NCI-H1417 treated with DMSO at 0.1 percent for 48 hours (cell line): ENCODE measurements at regions not wholly inside any gene's neighbourhood (a gene's known extent, or its start where the extent isn't known, plus 50 kb on each side); places are given as distances from the start of the nearest gene placed in this dataset.
"Not testable (repeated sequence)": the region's sequence is repeated elsewhere in the genome, so short reads cannot be mapped to it uniquely, and the experiment has no call there.

ENCODE experiments used
- DNase-seq: peaks from one replicate; lab custom pipeline; 2025; lab: John Stamatoyannopoulos, UW

DNA sequence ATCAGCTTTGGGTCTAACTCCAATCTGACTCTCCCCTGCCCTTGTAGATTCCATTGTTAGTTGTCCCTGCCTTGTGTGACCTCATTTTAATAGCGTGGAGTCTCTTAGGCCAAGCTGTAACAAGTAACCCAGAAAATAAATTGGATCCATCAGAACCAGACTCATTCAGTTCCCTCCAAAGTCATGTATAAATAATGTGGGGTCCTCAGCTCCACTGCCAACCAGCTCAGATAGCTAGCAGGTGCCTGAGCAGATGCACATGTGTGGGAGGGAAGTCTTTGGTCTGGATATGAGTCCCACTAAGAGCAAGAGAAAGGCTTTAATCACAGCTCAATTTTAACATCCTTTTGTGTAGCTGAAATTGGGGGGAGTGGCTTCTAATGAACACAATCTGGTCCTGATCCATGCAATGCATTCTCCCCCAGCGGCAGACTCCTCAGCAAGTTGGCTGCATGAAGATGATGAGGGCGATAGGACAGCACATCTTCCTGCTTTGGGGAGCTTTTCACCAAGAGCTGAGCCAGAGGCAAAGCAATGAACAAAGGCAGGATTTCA is 151.6 kb downstream of the ABCC12 start:
- no peak for DNase-seq

DNA sequence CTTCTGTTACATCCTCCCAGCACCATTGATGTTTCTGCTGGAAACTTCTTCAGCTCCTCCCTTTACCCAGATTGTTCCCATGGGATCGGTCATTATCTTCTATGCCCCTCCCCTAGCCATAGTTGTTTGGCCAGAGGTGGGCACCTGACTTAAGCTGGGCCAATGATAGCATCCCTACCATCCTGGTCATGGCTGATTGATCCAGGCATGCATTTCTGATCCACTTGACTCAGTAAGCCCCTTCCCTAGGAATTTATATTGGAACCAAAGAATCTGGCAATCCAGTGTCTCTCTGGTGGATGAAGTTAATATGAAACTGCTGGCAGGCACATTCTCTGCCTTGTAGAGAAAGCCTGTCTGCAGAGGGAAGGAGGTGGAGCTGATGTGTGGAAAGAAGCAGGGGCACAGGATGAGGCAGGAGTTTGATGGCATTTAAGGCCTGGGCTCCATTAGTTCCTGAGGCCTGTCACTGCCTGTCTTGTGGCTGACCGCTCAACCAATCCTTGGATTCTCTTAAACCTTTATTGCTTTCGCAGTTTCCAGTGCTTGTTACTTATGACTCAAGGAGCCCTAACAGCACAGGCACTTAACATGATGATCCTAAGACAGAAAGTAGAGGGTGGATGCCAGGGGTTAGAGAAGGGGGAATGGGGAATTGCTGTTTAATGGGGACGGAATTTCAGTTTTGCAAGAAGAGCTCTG is 152.4 kb downstream of the ABCC12 start:
- no peak for DNase-seq

DNA sequence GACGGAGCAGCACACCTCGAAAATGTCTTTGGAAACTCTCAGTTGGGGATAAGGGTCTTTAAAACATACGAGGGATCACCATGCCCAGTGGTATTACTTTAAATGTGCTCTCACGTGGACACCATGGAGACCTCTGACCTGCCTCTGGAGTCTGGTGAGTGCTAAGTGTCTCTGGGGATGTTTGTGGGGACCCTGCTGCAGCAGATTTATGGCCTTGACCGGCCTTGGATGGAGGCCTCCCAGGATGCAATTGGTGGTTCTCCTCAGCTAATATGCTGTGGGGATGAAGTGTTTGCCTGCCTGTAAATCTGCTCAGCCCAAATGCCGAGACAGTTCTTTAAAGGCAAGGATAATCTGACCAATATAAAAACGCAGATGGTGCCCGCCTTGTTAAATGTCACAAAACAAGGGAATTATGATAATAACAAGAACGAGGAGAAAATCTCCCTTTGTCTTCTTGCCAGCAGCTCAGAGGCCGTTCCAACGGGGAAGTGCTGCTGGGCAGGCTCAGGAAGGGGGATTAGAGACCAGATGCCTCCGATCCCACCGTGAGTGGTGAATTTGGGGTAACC is 154.4 kb downstream of the ABCC12 start:
- DNase-seq, result no peak

DNA sequence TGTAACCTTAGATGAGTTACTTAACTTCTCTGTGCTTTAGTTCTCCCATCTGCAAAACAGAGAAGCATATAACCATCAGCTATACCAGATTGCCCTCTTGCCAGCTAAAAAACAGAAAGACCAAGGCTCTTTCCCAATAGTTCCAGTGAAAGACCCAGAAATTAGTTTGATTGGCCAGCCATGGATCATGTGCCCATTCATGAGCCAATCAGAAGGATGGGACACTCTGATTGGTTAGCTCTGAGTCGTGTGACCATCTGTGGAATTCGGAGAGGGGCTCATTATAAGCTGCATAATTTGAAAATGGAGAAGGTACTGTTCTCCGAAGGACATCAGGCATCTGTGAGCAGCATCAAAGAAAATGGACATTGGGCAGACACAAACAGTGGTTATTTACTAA is 155.2 kb downstream of the ABCC12 start:
- no peak for DNase-seq

DNA sequence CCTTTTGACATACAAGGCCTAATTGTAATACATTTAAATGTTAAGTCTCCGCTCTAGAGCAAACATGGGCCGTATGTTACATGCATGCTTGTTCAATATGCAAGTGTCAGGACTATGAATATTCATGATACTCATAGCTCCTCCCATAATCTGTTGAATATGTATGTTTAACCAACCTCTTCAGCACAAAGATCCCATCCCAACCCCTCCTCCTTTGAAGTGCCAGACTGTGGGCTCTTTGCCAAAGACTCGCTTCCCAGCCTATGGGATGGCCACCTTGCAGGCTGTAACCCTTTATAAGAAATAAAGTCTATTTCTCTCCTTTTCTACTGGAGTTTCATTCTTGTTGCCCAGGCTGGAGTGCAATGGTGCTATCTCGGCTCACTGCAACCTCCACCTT is 156.2 kb downstream of the ABCC12 start:
- DNase-seq, result no peak

DNA sequence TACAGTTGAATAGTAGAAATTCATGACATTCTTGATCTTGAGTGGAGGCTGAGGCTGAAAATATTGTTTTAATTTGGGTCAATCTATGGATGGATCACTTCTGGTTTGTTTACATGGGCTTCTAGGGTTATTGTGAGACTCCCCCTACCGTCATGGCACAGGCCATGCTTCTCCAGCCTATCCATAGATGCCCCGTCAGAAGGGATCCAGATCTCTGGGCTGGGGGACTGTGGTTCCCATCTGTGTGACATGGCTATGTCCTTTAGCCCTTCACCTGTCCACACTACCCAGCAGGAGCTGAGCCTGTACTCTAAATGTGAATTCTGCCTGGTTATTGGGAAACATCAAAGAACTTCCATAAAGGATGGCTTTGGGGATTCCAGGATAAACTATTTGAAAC is 160.4 kb downstream of the ABCC12 start:
- no peak for DNase-seq

DNA sequence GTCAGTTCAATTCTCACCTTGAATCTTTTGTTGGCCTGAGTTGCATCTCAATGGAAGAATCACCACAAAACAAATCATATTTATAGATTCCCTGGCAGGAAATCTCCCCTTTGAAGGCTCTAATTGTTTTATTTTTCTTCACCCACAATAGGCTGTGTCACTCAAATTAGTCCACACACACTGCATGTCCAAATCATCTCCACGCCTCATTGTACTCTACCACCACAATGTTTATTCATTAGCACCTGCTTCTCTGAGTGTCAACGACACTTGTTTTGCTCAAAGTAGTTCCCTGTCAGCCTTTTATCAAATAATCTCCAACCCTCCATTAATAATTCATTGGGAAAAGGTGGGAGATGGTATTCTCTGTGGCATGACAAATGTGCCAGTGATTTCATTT is 164.3 kb downstream of the ABCC12 start:
- DNase-seq, result peak; percentile 2

DNA sequence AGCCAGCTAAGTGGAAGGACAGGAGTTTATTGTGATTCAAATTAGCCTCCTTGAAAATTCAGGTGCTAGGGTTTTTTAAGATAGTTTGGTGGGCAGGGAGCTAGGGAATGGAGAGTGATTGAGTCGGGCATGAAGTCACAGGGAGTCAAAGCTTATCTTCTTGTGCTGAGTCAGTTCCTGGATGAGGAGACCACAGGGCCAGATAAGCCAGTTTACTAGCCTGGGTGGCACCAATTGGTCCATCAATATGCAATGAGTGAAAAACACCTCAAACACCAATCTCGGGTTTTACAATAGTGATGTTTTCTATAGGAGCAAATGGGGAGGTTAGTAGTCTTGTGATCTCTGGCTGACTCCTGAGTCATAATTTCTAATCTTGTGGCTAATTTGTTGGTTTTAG is 165.1 kb downstream of the ABCC12 start:
- DNase-seq, result no peak

DNA sequence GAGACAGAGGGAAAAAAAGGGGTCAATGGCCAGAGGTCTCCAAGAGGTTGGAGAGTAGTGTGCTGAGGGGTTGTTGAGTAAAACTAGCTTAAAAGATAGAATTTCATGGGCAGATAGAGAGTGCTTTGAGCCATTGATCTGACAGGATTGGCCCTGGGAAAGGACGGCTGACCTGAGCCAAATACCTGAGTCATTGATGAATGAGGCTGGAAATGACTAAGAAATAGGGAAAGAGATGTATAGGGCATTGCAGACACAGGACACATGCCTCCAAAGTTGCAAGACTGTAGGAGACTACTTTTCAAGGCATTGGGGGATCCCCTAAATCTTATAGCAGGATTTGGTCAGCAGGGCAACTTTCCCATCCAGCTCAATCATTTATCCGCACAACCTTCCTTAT is 168.7 kb downstream of the ABCC12 start:
- no peak for DNase-seq

DNA sequence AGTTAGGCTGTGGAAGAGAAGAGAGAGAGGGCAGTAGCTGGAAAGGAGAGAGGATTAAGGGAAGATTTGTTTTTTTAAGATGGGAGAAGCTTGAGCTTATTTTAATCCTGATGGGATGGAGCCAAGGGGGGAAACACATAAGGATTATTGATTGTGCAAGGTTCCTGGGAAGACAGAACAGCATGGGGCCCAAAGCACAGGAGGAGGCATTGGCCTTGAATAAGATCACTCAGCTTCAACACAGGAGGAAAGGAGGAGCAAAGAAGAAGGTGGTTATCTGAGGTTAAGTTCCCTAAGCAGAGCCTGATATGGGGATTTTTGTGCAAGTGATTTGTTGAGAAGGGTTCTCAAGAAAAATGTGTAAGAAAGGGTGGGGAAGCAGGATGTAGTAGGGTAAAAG is 169.8 kb downstream of the ABCC12 start:
- DNase-seq, result no peak

DNA sequence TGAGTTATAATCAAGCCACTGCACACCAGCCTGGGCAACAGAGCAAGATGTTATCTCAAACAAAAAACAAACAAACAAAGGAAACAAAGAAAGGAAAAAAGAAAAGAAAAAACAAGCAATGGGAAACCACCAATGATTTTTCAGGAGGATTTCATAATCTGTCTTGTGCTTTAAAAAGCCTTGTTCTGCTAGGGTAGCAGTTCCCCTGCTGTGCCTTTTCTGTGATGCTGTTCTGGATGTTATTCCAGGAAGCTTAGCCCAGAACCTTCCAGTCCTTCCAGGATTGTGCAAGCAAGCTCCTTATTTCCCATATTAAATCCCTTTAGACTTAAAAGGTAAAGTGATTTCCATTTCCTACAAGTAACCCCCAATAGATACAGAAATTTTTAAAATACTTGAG is 171.1 kb downstream of the ABCC12 start:
- DNase-seq, result no peak

DNA sequence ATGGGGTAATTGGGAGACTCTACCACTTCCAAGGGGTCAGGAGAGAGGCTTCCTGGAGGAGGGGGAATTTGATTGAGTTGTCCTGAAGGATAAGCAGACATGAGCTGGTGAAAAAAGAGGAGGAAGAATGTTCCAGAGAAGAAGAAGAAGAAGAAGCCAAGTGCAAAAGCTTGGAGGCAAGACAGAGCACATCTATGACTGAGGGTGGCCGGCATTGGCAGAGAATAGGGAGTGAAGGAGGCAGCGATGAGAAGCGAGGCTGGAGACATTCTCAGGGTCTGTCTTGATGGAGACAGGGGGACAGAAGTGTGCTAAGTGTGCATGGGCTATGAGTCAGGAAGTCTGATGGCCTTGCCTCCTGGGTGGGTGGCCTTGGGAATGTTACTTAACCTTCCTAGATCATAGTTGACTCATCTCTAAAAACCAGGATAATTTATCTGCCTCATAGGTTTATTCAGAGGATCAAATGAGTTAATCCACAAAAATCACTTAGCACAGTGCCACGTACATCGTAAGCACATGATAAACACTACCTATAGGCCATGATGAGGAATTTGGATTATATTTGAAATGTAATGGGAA is 171.7 kb downstream of the ABCC12 start:
- DNase-seq, result no peak

DNA sequence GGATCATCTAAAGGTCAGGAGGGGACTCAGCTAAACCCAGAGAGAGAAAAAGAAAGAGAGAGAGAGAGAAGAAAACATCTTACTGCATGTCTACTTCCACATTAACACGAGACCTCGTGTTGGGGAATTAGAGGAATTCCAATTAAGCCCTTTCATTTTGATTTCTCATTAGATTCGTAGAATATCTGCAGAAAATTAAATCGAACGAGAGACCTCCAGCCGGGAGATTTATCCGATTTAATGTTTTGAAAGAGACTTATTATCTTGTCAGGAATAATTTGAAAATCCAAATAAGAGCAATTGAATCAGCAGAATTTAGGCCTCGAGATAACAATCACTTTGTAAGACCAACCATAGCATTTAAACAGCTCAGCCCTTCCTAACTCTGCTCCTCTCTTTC is 175.6 kb downstream of the ABCC12 start:
- no peak for DNase-seq

DNA sequence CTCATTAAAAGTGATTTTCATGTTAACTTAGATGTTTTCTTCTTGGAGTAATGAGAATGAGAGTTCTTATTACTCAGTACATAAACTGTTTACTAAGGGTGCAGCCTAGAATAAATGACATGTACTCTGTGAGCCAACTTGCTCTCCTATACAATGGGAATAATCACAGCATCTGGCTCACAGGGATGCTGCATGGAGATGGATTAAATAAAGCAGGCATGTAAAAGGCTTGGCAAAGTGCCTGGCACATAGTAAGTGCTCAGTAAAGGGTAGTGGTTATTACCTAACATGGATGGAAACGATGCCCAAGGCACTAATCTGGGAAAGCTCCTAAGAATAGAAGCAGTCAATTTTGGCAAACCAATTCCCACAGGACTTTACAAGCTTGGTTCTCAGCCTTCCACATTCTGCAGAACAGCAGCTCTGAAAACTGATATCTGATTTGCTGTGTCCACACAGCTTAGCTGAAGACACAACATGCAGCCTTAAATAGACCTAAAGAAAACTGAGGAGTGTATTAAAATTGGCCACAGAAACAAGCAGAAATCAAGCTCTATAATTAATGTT is 176.1 kb downstream of the ABCC12 start:
- DNase-seq, result no peak

DNA sequence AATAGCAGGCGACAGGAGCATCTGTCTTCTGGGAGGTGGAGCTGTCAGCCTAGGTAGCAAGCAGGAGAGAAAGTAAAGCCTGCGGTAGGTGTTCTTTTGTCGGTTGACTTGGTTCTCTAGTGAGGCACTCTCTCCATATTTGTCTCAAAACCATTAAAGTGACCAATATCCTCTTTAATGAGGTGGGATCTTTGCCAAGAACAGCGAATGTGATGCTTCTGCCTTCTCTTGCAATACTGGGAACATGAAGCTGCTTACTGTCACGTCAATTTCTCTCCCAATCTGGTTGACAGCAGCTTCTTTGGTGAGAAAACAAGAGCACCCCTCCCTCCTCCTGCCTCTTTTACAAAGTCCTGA is 176.7 kb downstream of the ABCC12 start:
- DNase-seq, result no peak

DNA sequence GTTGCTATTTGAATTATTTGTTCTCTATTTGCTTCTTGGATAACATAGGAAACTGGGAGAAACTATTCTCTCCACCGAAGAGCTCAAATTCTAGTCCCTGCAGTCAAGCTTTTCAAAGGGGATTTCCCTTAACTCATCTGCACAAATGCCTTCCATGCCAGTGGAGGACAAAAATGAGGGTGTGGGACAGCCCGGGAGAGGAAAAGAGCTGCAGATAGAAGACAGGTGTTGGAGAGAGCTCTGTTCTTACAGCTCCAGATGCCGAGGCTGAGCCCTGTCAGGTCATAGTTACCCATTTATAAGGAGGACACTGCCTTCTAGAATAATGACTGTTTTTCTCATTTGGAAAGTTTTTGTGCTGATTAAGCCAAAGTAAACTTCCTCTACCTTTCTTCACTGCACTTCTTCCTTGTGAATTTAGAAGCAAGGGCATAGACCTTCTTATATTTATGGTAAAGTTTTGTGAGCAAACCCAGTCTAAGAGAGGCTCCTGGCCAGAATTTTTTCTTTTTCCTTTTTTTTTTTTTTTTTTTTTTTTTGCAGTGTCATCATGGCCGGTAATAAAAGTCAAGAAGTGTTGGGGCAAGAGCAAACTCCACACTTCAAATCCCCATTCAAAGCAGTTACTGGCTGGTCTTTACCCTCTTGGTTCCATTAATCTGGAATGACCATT is 177.2 kb downstream of the ABCC12 start:
- DNase-seq, result no peak

DNA sequence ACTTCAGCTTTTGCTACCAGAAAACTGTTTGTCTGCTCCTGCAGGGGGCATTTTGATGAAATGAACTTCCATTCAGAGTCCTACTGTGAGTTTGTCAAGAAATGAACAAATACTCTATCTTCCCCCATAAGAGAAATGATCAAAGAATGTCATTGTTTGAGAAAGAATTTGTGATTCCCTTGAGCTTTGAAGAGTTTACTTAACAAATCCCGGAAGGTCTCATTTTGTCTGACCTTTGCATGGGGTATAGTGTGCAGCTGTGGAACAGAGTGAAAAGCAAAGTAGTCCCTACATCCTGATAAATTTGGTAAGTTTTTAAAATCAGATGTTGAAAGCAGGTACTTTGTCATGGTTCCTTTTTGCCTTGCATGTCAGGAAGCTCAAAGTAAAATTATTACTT is 178.0 kb downstream of the ABCC12 start:
- DNase-seq, result no peak

DNA sequence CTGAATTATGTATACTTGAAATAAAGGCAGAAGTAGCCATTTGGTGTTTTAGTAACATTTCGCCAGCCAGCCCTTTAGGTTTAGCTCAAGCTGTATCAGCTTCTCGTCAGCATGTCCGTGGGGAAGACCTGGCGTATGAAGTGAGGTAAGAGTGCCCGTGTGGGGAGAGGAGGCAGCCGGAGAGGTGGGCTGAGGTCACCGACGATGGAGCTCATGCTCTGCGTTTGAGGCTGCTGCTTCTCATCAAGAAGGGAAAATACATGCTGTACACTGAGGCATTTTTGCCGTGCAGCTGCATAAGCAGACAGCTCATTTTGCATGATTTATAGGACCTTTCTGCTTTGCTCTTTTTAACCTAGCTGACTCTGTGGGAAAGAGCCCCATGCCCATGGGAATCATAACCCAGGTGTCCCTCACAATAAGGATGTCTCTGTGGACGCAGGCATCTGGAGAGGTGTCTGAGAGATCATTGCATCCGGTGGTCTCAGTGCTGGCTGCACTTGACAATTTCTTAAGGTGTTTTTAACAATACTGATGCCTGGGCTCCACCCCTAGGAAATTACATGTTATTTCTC is 179.1 kb downstream of the ABCC12 start:
- DNase-seq, result no peak

DNA sequence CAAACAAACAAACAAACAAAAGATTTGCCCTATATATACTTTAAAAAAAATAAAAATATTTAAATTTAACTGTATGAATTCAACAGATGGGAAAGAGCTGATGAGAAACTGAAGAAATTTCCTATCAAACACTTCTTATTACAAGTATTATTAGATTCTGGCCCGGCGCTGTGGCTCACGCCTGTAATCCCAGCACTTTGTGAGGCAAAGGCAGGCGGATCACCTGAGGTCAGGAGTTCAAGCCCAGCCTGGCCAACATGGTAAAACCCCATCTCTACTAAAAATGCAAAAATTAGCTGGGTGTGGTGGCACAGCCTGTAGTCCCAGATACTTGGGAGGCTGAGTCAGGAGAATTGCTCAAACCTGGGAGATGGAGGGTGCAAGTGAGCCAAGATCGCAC is 180.8 kb downstream of the ABCC12 start:
- DNase-seq, result not testable (repeated sequence)

DNA sequence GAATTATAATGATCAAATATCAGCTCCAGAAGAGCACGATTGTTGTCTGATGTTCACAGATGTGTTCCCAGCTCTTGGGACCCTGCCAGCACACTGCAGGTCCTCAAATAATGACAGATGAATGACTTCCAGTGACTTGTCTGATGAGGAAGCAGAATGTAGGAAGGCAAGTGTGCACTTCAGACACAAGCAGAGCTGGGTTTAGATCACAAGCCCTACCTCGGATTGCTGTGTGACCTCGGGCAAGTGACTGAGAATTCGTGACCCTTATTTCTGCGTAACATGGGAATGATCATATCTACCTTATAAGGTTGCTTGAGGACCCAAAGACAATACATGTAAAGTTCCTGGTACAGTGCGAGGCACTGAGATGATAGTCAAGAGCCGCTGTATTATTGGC is 182.2 kb downstream of the ABCC12 start:
- DNase-seq, result no peak

DNA sequence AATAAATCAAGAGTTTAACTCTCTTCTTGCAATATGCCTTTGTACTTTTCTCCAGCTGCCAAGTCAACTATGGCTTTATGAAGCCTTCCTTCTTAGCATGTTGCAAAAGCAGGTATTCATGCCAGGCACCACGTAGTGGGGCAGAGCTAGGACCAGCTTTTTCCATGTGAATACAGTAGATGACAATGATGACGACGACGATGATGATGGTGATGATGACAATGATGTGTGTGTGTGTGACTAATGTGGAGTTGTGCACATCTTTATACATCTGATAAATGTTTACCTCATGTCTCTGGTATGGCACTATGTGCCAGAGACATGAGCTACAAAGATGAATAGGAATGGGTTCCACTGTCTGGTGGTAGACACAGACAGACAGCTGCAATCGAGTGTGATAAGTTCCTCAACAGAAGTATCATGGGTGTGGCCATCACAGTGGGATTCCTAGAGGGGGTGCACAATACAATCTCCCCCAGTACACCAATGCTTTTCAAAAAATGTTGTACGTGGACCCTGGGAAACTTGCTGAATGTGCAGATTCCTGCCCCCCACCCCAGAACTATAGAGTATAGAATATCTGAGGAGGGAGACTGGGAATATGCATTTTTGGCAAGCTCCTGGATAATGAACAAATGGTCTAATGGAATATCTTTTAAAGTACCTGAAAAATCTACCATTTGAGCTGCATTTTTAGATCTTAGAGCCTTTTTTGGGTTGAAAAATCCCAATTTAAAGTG is 183.4 kb downstream of the ABCC12 start:
- no peak for DNase-seq

DNA sequence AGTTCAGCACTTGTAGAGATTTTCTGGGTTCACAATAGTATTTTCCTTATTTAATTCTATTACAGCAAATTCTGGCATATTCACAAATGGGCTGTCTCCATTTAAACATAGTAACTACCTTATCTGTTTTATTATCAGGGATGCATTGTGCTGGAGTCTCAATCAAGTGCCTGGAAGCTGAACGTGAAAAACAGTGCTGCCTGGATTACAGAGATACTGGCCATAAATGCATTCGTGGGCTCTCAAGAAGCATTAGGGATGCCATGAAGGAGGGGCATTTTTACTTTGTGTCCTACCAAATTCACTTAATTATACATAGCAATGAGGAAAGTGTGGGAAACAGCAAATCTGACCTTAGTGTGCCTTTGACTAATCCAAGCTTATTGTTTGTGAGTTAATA is 184.6 kb downstream of the ABCC12 start:
- no peak for DNase-seq
